Loucy (cell line): ENCODE measurements at regions not wholly inside any gene's neighbourhood (a gene's known extent, or its start where the extent isn't known, plus 50 kb on each side); places are given as distances from the start of the nearest gene placed in this dataset.

Experiments
- H2AFZ ChIP-seq: fragments of 200-600 bp; sonication (generic); 2 replicates; pipeline ENCODE4 v1.6.0; 2016; ENCODE audit warnings: antibody characterized with exemption, mild to moderate bottlenecking, low read length, moderate library complexity
- H3F3A ChIP-seq: fragments of 200-600 bp; 2 replicates; pipeline ENCODE4 v1.6.0; 2016; ENCODE audit warnings: antibody characterized with exemption, low read depth, mild to moderate bottlenecking
- H3K27me3 ChIP-seq: fragments of 200-600 bp; sonication (generic); 2 replicates; pipeline ENCODE4 v1.6.1; 2014; ENCODE audit warnings: low read length, mild to moderate bottlenecking; ENCODE audit not compliant: insufficient read depth, poor library complexity, severe bottlenecking
- H3K36me3 ChIP-seq: fragments of 200-600 bp; sonication (generic); 2 replicates; pipeline ENCODE4 v1.6.1; 2016; ENCODE audit warnings: low read length; ENCODE audit not compliant: insufficient read depth
- H3K4me1 ChIP-seq: fragments of 200-600 bp; sonication (generic); 2 replicates; pipeline ENCODE4 v1.5.1; 2014; ENCODE audit warnings: low read length, mild to moderate bottlenecking; ENCODE audit not compliant: insufficient read depth, poor library complexity, severe bottlenecking
- H3K4me2 ChIP-seq: fragments of 200-600 bp; sonication (generic); 2 replicates; pipeline ENCODE4 v1.6.0; 2014; ENCODE audit warnings: antibody characterized with exemption, low read length, low read depth, mild to moderate bottlenecking; ENCODE audit not compliant: poor library complexity, severe bottlenecking
- H3K4me3 ChIP-seq: fragments of 200-600 bp; sonication (generic); 2 replicates; pipeline ENCODE4 v1.5.1; 2014; ENCODE audit warnings: low read length, mild to moderate bottlenecking, mixed read lengths; ENCODE audit not compliant: poor library complexity, severe bottlenecking
- H3K79me2 ChIP-seq: fragments of 200-600 bp; sonication (generic); 2 replicates; pipeline ENCODE4 v1.6.1; 2014; ENCODE audit warnings: low read length; ENCODE audit not compliant: insufficient read depth
- H3K9ac ChIP-seq: fragments of 200-600 bp; sonication (generic); 2 replicates; pipeline ENCODE4 v1.6.0; 2014; ENCODE audit warnings: mild to moderate bottlenecking, low read depth, low read length, moderate library complexity; ENCODE audit not compliant: poor library complexity, severe bottlenecking
- H3K9me2 ChIP-seq: fragments of 200-600 bp; sonication (generic); replicated peaks from 2 replicates; pipeline ENCODE4 v1.6.1; 2016; ENCODE audit warnings: low read depth, low read length, mixed read lengths
- H3K9me3 ChIP-seq: fragments of 200-600 bp; sonication (generic); 2 replicates; pipeline ENCODE4 v1.6.1; 2014; ENCODE audit warnings: mild to moderate bottlenecking, antibody characterized with exemption, low read length, low read depth; ENCODE audit not compliant: insufficient read depth
- H4K20me1 ChIP-seq: fragments of 200-600 bp; sonication (generic); 2 replicates; pipeline ENCODE4 v1.6.0; 2014; ENCODE audit warnings: antibody characterized with exemption, low read length, mild to moderate bottlenecking; ENCODE audit not compliant: insufficient read depth, poor library complexity, severe bottlenecking
- EZH2phosphoT487 ChIP-seq: fragments of 200-600 bp; IDR thresholded peaks from 2 replicates; pipeline ENCODE4 v1.6.1; 2018; ENCODE audit warnings: antibody characterized with exemption, mild to moderate bottlenecking, moderate library complexity, borderline replicate concordance
- TF ChIP-seq, protein P1 (sequence below): fragments of 200-600 bp; sonication (generic); conservative IDR thresholded peaks from 2 replicates; pipeline ENCODE4 v1.5.1; 2014; ENCODE audit warnings: mild to moderate bottlenecking, antibody characterized with exemption, low read length

DNA sequence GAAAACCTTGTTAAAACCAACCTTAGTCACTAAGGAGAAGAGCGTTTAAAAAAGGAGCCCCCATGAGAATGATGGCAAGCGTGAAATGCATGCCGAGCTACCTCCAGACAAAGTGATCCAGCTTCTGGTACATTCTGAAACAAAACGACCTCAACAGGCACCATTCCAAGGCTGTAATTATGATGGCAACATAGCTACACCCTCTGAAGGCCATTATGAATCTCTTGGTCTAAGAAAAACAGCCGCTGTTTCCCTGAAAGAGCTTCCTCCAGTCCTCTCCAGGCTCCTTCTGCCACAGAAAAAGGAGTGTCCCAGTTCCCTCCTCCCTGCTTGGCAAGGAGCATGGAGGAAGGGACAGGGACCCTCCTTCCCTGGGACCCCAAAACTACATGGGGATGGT, 50.0 kb upstream of the ABLIM1 start:
- no peaks in the 10 kb centered on the region for H3K27me3 ChIP-seq
- H3K79me2 ChIP-seq = peaks cover 96% of the 10 kb centered on the region
- peaks cover 23% of the 10 kb centered on the region; the same call in 1 of the 2 replicates for H3K36me3 ChIP-seq
- no peaks in the 10 kb centered on the region for H3K9me3 ChIP-seq
- no peak overlapping the region for H3K4me2 ChIP-seq
- no peaks in the 10 kb centered on the region for H3F3A ChIP-seq
- no peak overlapping the region for H3K4me3 ChIP-seq
- TF ChIP-seq, protein P1, sequence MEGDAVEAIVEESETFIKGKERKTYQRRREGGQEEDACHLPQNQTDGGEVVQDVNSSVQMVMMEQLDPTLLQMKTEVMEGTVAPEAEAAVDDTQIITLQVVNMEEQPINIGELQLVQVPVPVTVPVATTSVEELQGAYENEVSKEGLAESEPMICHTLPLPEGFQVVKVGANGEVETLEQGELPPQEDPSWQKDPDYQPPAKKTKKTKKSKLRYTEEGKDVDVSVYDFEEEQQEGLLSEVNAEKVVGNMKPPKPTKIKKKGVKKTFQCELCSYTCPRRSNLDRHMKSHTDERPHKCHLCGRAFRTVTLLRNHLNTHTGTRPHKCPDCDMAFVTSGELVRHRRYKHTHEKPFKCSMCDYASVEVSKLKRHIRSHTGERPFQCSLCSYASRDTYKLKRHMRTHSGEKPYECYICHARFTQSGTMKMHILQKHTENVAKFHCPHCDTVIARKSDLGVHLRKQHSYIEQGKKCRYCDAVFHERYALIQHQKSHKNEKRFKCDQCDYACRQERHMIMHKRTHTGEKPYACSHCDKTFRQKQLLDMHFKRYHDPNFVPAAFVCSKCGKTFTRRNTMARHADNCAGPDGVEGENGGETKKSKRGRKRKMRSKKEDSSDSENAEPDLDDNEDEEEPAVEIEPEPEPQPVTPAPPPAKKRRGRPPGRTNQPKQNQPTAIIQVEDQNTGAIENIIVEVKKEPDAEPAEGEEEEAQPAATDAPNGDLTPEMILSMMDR = no peak
- TF ChIP-seq EZH2phosphoT487 = no peak
- no peak overlapping the region for H2AFZ ChIP-seq
- no peak overlapping the region for H3K9ac ChIP-seq
- H3K9me2 ChIP-seq = no peaks in the 10 kb centered on the region
- no peaks in the 10 kb centered on the region for H3K4me1 ChIP-seq
- peaks cover 28% of the 10 kb centered on the region for H4K20me1 ChIP-seq

DNA sequence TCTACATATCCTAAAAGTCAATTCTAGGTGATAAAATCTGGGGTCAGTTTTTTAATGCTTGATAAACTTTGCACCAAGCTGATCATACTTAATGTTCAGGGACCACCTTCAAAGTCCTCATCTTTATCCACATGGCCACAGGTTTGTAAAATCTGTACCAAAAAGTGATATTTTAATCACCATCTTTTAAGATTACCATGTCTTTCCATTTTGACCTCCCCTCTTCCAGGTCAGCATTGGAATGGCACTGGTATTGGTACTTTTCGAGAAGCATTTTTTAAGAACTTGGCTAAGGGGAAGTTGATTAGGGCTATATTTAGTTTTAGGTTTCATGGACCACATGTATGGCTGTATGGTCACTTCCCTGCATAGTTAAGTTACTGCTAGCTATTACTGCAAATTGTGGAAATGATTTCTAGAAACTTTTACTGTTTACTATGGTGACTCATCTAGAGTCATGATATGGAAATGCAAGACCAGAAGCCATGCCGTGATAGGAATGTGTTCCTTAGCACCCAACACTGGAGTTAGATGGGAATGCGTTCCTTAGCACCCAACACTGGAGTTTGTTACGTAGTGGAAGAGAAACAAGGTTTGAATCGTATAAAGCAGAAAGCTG, 50.8 kb upstream of the ABLIM1 start:
- no peaks in the 10 kb centered on the region for H3K4me1 ChIP-seq
- H3K9me3 ChIP-seq = no peaks in the 10 kb centered on the region
- no peaks in the 10 kb centered on the region for H3F3A ChIP-seq
- TF ChIP-seq EZH2phosphoT487 = no peak
- TF ChIP-seq, protein P1 = no peak
- H2AFZ ChIP-seq = no peak overlapping the region
- H3K4me2 ChIP-seq = no peak overlapping the region
- H3K27me3 ChIP-seq = no peaks in the 10 kb centered on the region
- no peaks in the 10 kb centered on the region for H3K9me2 ChIP-seq
- H4K20me1 ChIP-seq = peaks cover 22% of the 10 kb centered on the region
- peaks cover 96% of the 10 kb centered on the region for H3K79me2 ChIP-seq
- H3K4me3 ChIP-seq = no peak overlapping the region
- H3K36me3 ChIP-seq = peaks cover 19% of the 10 kb centered on the region; the same call in 1 of the 2 replicates
- H3K9ac ChIP-seq = no peak overlapping the region

DNA sequence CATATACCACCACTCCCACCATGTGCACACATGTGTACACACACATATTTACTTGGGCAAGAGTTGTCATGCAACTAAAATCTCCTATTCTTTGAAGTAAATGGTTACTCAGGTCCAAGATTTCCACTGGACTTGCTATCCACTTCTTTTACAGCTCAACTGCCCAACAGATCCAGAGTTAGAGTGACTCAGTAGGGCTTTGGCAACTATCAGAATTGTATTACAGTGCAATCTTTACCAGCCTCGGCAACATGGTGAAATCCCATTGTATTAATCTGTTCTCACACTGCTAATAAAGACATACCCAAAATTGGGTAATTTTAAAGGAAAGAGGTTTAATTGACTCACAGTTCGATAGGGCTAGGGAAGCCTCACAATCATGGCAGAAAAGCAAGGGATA, 51.9 kb upstream of the ABLIM1 start:
- H3F3A ChIP-seq = no peaks in the 10 kb centered on the region
- H3K4me1 ChIP-seq = no peaks in the 10 kb centered on the region
- no peak overlapping the region for H3K4me2 ChIP-seq
- peaks cover 99% of the 10 kb centered on the region for H3K79me2 ChIP-seq
- H3K4me3 ChIP-seq = no peak overlapping the region
- H3K36me3 ChIP-seq = peaks cover 21% of the 10 kb centered on the region; the same call in 1 of the 2 replicates
- H4K20me1 ChIP-seq = peaks cover 12% of the 10 kb centered on the region
- H3K9me2 ChIP-seq = no peaks in the 10 kb centered on the region
- H2AFZ ChIP-seq = no peak overlapping the region
- no peak overlapping the region for H3K9ac ChIP-seq
- H3K27me3 ChIP-seq = no peaks in the 10 kb centered on the region
- no peaks in the 10 kb centered on the region for H3K9me3 ChIP-seq
- TF ChIP-seq, protein P1 = no peak
- no peak for TF ChIP-seq EZH2phosphoT487
